CD8-positive, alpha-beta memory T cell (primary cell): ENCODE measurements at regions not wholly inside any gene's neighbourhood (a gene's known extent, or its start where the extent isn't known, plus 50 kb on each side); places are given as distances from the start of the nearest gene placed in this dataset.
"Not testable (repeated sequence)": the region's sequence is repeated elsewhere in the genome, so short reads cannot be mapped to it uniquely, and the experiment has no call there.

Source experiments
- CTCF ChIA-PET: fragments of 350-600 bp; sonication (Branson Sonifier 250); formaldehyde crosslinking; loops from one replicate; lab custom pipeline; 2021; ENCODE audit warnings: antibody characterized with exemption; lab: Charles Lee
- POLR2A ChIA-PET: fragments of 350-600 bp; sonication (Branson Sonifier 250); formaldehyde crosslinking; loops from one replicate; lab custom pipeline; 2021; ENCODE audit warnings: antibody characterized with exemption; lab: Charles Lee
- DNase-seq, 5 donors: peaks; one replicate each; pipeline versions ENCODE4 v3.0.0 to v3.0.0-alpha.2; 2020 to 2022; ENCODE audit warnings: mixed read lengths in 1 of 5
- H3K27ac ChIP-seq: one replicate; pipeline ENCODE4 v1.7.0; 2013; ENCODE audit warnings: low read depth, mild to moderate bottlenecking, low read length, moderate library complexity
- H3K27me3 ChIP-seq: 2 replicates; pipeline ENCODE4 v1.7.0; 2013; ENCODE audit warnings: low read length, mild to moderate bottlenecking; ENCODE audit not compliant: insufficient read depth, poor library complexity, severe bottlenecking
- H3K36me3 ChIP-seq: 2 replicates; pipeline ENCODE4 v1.7.0; 2013; ENCODE audit warnings: mild to moderate bottlenecking, low read length, moderate library complexity; ENCODE audit not compliant: insufficient read depth
- H3K4me1 ChIP-seq: 2 replicates; pipeline ENCODE4 v1.7.0; 2013; ENCODE audit warnings: mild to moderate bottlenecking, low read length, moderate library complexity; ENCODE audit not compliant: insufficient read depth
- H3K4me3 ChIP-seq: 2 replicates; pipeline ENCODE4 v1.7.0; 2013; ENCODE audit warnings: mild to moderate bottlenecking, low read length
- H3K9me3 ChIP-seq: 2 replicates; pipeline ENCODE4 v1.7.0; 2013; ENCODE audit warnings: mild to moderate bottlenecking, low read length
- H3K27ac Mint-ChIP-seq, 8 donors: one replicate each; pipeline ENCODE4 v1.8.0; 2020 to 2021; ENCODE audit warnings: mixed read lengths in 8 of 8, mild to moderate bottlenecking in 6 of 8, inconsistent platforms in 3 of 8, moderate library complexity in 3 of 8
- H3K27me3 Mint-ChIP-seq, 2 donors: one replicate each; pipeline ENCODE4 v1.8.0; 2020 to 2021; ENCODE audit warnings: mixed read lengths in 2 of 2, mild to moderate bottlenecking in 1 of 2, moderate library complexity in 1 of 2
- H3K36me3 Mint-ChIP-seq, 3 donors: one replicate each; pipeline ENCODE4 v1.8.0; 2020 to 2021; ENCODE audit warnings: mixed read lengths in 3 of 3, inconsistent platforms in 1 of 3, mild to moderate bottlenecking in 1 of 3
- H3K4me1 Mint-ChIP-seq, 3 donors: one replicate each; pipeline ENCODE4 v1.8.0; 2020 to 2021; ENCODE audit warnings: mixed read lengths in 3 of 3, inconsistent platforms in 1 of 3, mild to moderate bottlenecking in 1 of 3
- H3K4me3 Mint-ChIP-seq, 7 donors: one replicate each; pipeline ENCODE4 v1.8.0; 2020 to 2021; ENCODE audit warnings: mixed read lengths in 7 of 7, mild to moderate bottlenecking in 6 of 7, moderate library complexity in 4 of 7, inconsistent platforms in 2 of 7
- H3K9me3 Mint-ChIP-seq, 5 donors: one replicate each; pipeline ENCODE4 v1.8.0; 2020 to 2022; ENCODE audit warnings: mixed read lengths in 5 of 5, mild to moderate bottlenecking in 3 of 5, moderate library complexity in 2 of 5, inconsistent platforms in 1 of 5

GRCh38 chr1:70571191-70571590 is 160.1 kb downstream of the CTH start:
- no peaks in the 10 kb centered on the region for H3K27me3 ChIP-seq
- H3K4me3 Mint-ChIP-seq: no peak overlapping the region
- no peaks in the 10 kb centered on the region for H3K4me1 Mint-ChIP-seq
- no peaks in the 10 kb centered on the region for H3K36me3 Mint-ChIP-seq
- H3K27ac Mint-ChIP-seq: no peak overlapping the region
- ChIA-PET POLR2A (no interaction called here), CTCF (no interaction called here)
- no peaks in the 10 kb centered on the region for H3K9me3 ChIP-seq
- H3K27ac ChIP-seq: no peak overlapping the region
- H3K4me3 ChIP-seq: no peak overlapping the region
- DNase-seq: no peak
- no peaks in the 10 kb centered on the region for H3K4me1 ChIP-seq
- no peaks in the 10 kb centered on the region for H3K36me3 ChIP-seq
- H3K27me3 Mint-ChIP-seq: peaks cover 0 to 16% of the 10 kb centered on the region in 2 donors
- no peaks in the 10 kb centered on the region for H3K9me3 Mint-ChIP-seq

- H3K4me1 ChIP-seq: no peaks in the 10 kb centered on the region
- H3K27me3 ChIP-seq: no peaks in the 10 kb centered on the region
- no peaks in the 10 kb centered on the region for H3K36me3 ChIP-seq
- no peak overlapping the region for H3K4me3 ChIP-seq
- POLR2A ChIA-PET: no interaction called here
- no peak for DNase-seq
- Mint-ChIP-seq H3K36me3 (no peaks in the 10 kb centered on the region), H3K27ac (no peak overlapping the region), H3K4me1 (no peaks in the 10 kb centered on the region), H3K4me3 (no peak overlapping the region), H3K27me3 (peaks cover 0 to 13% of the 10 kb centered on the region in 2 donors), H3K9me3 (no peaks in the 10 kb centered on the region)
- H3K9me3 ChIP-seq: no peaks in the 10 kb centered on the region
- H3K27ac ChIP-seq: no peak overlapping the region
- CTCF ChIA-PET: no interaction called here
Observed at GRCh38 chr1:70573317-70573843, 162.3 kb downstream of the CTH start.

GRCh38 chr1:70581661-70582060 is 170.6 kb downstream of the CTH start:
- no peaks in the 10 kb centered on the region for H3K9me3 ChIP-seq
- Mint-ChIP-seq H3K4me1 (no peaks in the 10 kb centered on the region), H3K36me3 (no peaks in the 10 kb centered on the region), H3K27ac (no peak overlapping the region), H3K4me3 (no peak overlapping the region), H3K9me3 (peaks cover 0 to 2% (median 0%) of the 10 kb centered on the region in 5 donors), H3K27me3 (no peaks in the 10 kb centered on the region)
- no peaks in the 10 kb centered on the region for H3K27me3 ChIP-seq
- H3K36me3 ChIP-seq: no peaks in the 10 kb centered on the region
- CTCF ChIA-PET: no interaction called here
- no peak for DNase-seq
- POLR2A ChIA-PET: no interaction called here
- H3K4me1 ChIP-seq: no peaks in the 10 kb centered on the region
- H3K27ac ChIP-seq: no peak overlapping the region
- no peak overlapping the region for H3K4me3 ChIP-seq

- POLR2A ChIA-PET: no interaction called here
- Histone ChIP-seq H3K4me3 (no peak overlapping the region), H3K4me1 (no peaks in the 10 kb centered on the region), H3K27me3 (no peaks in the 10 kb centered on the region), H3K9me3 (no peaks in the 10 kb centered on the region), H3K36me3 (no peaks in the 10 kb centered on the region), H3K27ac (no peak overlapping the region)
- no peak for DNase-seq
- H3K9me3 Mint-ChIP-seq: peaks cover 0 to 2% (median 0%) of the 10 kb centered on the region in 5 donors
- H3K4me3 Mint-ChIP-seq: no peak overlapping the region
- CTCF ChIA-PET: no interaction called here
- H3K4me1 Mint-ChIP-seq: no peaks in the 10 kb centered on the region
- H3K27me3 Mint-ChIP-seq: no peaks in the 10 kb centered on the region
- no peak overlapping the region for H3K27ac Mint-ChIP-seq
- no peaks in the 10 kb centered on the region for H3K36me3 Mint-ChIP-seq
Observed at GRCh38 chr1:70583522-70583921, 172.5 kb downstream of the CTH start.

GRCh38 chr1:70586046-70586445 is 175.0 kb downstream of the CTH start:
- H3K27ac Mint-ChIP-seq: no peak overlapping the region
- H3K36me3 Mint-ChIP-seq: no peaks in the 10 kb centered on the region
- H3K27me3 ChIP-seq: no peaks in the 10 kb centered on the region
- H3K36me3 ChIP-seq: no peaks in the 10 kb centered on the region
- peaks cover 0 to 5% (median 0%) of the 10 kb centered on the region in 5 donors for H3K9me3 Mint-ChIP-seq
- H3K4me1 ChIP-seq: no peaks in the 10 kb centered on the region
- no peaks in the 10 kb centered on the region for H3K4me1 Mint-ChIP-seq
- H3K27ac ChIP-seq: no peak overlapping the region
- ChIA-PET POLR2A (no interaction called here), CTCF (no interaction called here)
- peaks cover 0 to 1% of the 10 kb centered on the region in 2 donors for H3K27me3 Mint-ChIP-seq
- H3K9me3 ChIP-seq: no peaks in the 10 kb centered on the region
- no peak for DNase-seq
- no peak overlapping the region for H3K4me3 ChIP-seq
- H3K4me3 Mint-ChIP-seq: no peak overlapping the region

GRCh38 chr1:70587872-70588366 is 176.9 kb downstream of the CTH start:
- no peaks in the 10 kb centered on the region for H3K9me3 ChIP-seq
- DNase-seq: no peak
- H3K27me3 Mint-ChIP-seq: peaks cover 0 to 1% of the 10 kb centered on the region in 2 donors
- POLR2A ChIA-PET: no interaction called here
- peaks cover 0 to 5% (median 0%) of the 10 kb centered on the region in 5 donors for H3K9me3 Mint-ChIP-seq
- no peak overlapping the region for H3K4me3 ChIP-seq
- no peak overlapping the region for H3K27ac Mint-ChIP-seq
- CTCF ChIA-PET: no interaction called here
- no peak overlapping the region for H3K4me3 Mint-ChIP-seq
- H3K4me1 ChIP-seq: no peaks in the 10 kb centered on the region
- no peaks in the 10 kb centered on the region for H3K36me3 ChIP-seq
- no peaks in the 10 kb centered on the region for H3K27me3 ChIP-seq
- H3K4me1 Mint-ChIP-seq: no peaks in the 10 kb centered on the region
- no peak overlapping the region for H3K27ac ChIP-seq
- H3K36me3 Mint-ChIP-seq: no peaks in the 10 kb centered on the region

GRCh38 chr1:70593551-70593950 is 182.5 kb downstream of the CTH start:
- H3K4me3 Mint-ChIP-seq, H3K9me3 Mint-ChIP-seq, H3K4me1 Mint-ChIP-seq, H3K27ac Mint-ChIP-seq, POLR2A ChIA-PET, H3K27ac ChIP-seq, H3K9me3 ChIP-seq, DNase-seq, H3K27me3 Mint-ChIP-seq, H3K4me1 ChIP-seq, H3K27me3 ChIP-seq, CTCF ChIA-PET, H3K4me3 ChIP-seq, H3K36me3 ChIP-seq, H3K36me3 Mint-ChIP-seq: not testable (repeated sequence)

GRCh38 chr1:70608815-70609214 is 197.7 kb downstream of the CTH start:
- Mint-ChIP-seq H3K27me3 (peaks cover 0 to 3% of the 10 kb centered on the region in 2 donors), H3K4me3 (no peak overlapping the region), H3K4me1 (no peaks in the 10 kb centered on the region), H3K9me3 (peaks cover 0 to 4% (median 0%) of the 10 kb centered on the region in 5 donors), H3K27ac (no peak overlapping the region), H3K36me3 (no peaks in the 10 kb centered on the region)
- H3K9me3 ChIP-seq: no peaks in the 10 kb centered on the region
- H3K4me1 ChIP-seq: no peaks in the 10 kb centered on the region
- ChIA-PET CTCF (no interaction called here), POLR2A (no interaction called here)
- no peaks in the 10 kb centered on the region for H3K27me3 ChIP-seq
- no peak overlapping the region for H3K27ac ChIP-seq
- H3K36me3 ChIP-seq: no peaks in the 10 kb centered on the region
- DNase-seq: no peak
- H3K4me3 ChIP-seq: no peak overlapping the region

- H3K36me3 Mint-ChIP-seq, H3K27me3 ChIP-seq, H3K27me3 Mint-ChIP-seq, H3K4me3 Mint-ChIP-seq, H3K27ac ChIP-seq, H3K4me3 ChIP-seq, DNase-seq, POLR2A ChIA-PET, H3K4me1 Mint-ChIP-seq, H3K27ac Mint-ChIP-seq, H3K9me3 ChIP-seq, H3K36me3 ChIP-seq, CTCF ChIA-PET, H3K4me1 ChIP-seq: not testable (repeated sequence)
- H3K9me3 Mint-ChIP-seq: peaks cover 0 to 11% (median 7%) of the 10 kb centered on the region in 5 donors
Observed at GRCh38 chr1:70610164-70610563, 199.1 kb downstream of the CTH start.
